Neuronal stem cell (in vitro differentiated cells): ENCODE measurements at regions not wholly inside any gene's neighbourhood (a gene's known extent, or its start where the extent isn't known, plus 50 kb on each side); places are given as distances from the start of the nearest gene placed in this dataset.

Source experiments
- DNase-seq: peaks from one replicate; pipeline ENCODE4 v3.0.0-alpha.2; 2013; ENCODE audit warnings: low spot score
- H2AFZ ChIP-seq: one replicate; pipeline ENCODE4 v1.6.1; 2013; ENCODE audit warnings: mild to moderate bottlenecking, low read length, inconsistent platforms
- H2AK5ac ChIP-seq: 2 replicates; pipeline ENCODE4 v1.6.1; 2013; ENCODE audit warnings: low read depth, mild to moderate bottlenecking, inconsistent platforms, low read length, moderate library complexity, mixed read lengths
- H2BK120ac ChIP-seq: 2 replicates; pipeline ENCODE4 v1.6.1; 2013; ENCODE audit warnings: low read depth, mild to moderate bottlenecking, inconsistent platforms, low read length, moderate library complexity, mixed read lengths
- H2BK12ac ChIP-seq: one replicate; pipeline ENCODE4 v1.6.1; 2013; ENCODE audit warnings: low read length, inconsistent platforms
- H2BK15ac ChIP-seq: 2 replicates; pipeline ENCODE4 v1.6.1; 2013; ENCODE audit warnings: mild to moderate bottlenecking, low read length, inconsistent platforms, mixed read lengths
- H2BK5ac ChIP-seq: one replicate; pipeline ENCODE4 v1.6.1; 2013; ENCODE audit warnings: inconsistent platforms, mild to moderate bottlenecking, low read length, moderate library complexity
- H3K14ac ChIP-seq: one replicate; pipeline ENCODE4 v1.6.1; 2013; ENCODE audit warnings: low read length, inconsistent platforms
- H3K18ac ChIP-seq: 2 replicates; pipeline ENCODE4 v1.6.1; 2013; ENCODE audit warnings: low read length, inconsistent platforms
- H3K23ac ChIP-seq: 2 replicates; pipeline ENCODE4 v1.6.1; 2013; ENCODE audit warnings: low read depth, mild to moderate bottlenecking, mixed read lengths, low read length, inconsistent platforms; ENCODE audit not compliant: poor library complexity
- H3K27ac ChIP-seq: replicated peaks from 3 replicates; pipeline ENCODE4 v1.5.1; 2013; ENCODE audit warnings: low read length, inconsistent platforms
- H3K27me3 ChIP-seq, 3 experiments: 2 replicates each; pipeline ENCODE4 v1.6.1; 2013; ENCODE audit warnings: low read length in 3 of 3, mild to moderate bottlenecking in 2 of 3, inconsistent platforms in 1 of 3, low read depth in 1 of 3, mixed read lengths in 1 of 3, moderate library complexity in 1 of 3; ENCODE audit not compliant: control insufficient read depth in 3 of 3, insufficient read depth in 3 of 3
- H3K36me3 ChIP-seq, 2 donors: replicated peaks in 1 of 2; 2 replicates each; pipeline ENCODE4 v1.6.1; 2013; ENCODE audit warnings: low read length in 2 of 2; ENCODE audit not compliant: control insufficient read depth in 2 of 2, insufficient read depth in 2 of 2
- H3K4ac ChIP-seq: 2 replicates; pipeline ENCODE4 v1.6.1; 2013; ENCODE audit warnings: inconsistent platforms, mild to moderate bottlenecking, low read length, moderate library complexity
- H3K4me1 ChIP-seq, 2 donors: 1 replicate in 1 of 2; 2 replicates in 1 of 2; pipeline ENCODE4 v1.6.1; 2013; ENCODE audit warnings: low read length in 2 of 2, low read depth in 1 of 2; ENCODE audit not compliant: control insufficient read depth in 2 of 2, insufficient read depth in 1 of 2
- H3K4me2 ChIP-seq: one replicate; pipeline ENCODE4 v1.6.1; 2013; ENCODE audit warnings: mild to moderate bottlenecking, low read length, inconsistent platforms; ENCODE audit not compliant: insufficient read depth, poor library complexity, severe bottlenecking
- H3K4me3 ChIP-seq, 2 donors: 2 replicates each; pipeline ENCODE4 v1.5.1; 2013; ENCODE audit warnings: low read length in 2 of 2, mild to moderate bottlenecking in 2 of 2, inconsistent platforms in 1 of 2, moderate library complexity in 1 of 2
- H3K79me1 ChIP-seq: one replicate; pipeline ENCODE4 v1.6.1; 2013; ENCODE audit warnings: low read depth, mild to moderate bottlenecking, inconsistent platforms, low read length, moderate library complexity
- H3K9ac ChIP-seq: one replicate; pipeline ENCODE4 v1.6.1; 2013; ENCODE audit warnings: mild to moderate bottlenecking, low read depth, low read length, inconsistent platforms; ENCODE audit not compliant: poor library complexity
- H3K9me3 ChIP-seq, 2 donors: replicated peaks in 1 of 2; 2 replicates each; pipeline versions ENCODE3 to v1.6.1; 2013; ENCODE audit warnings: low read length in 2 of 2, mild to moderate bottlenecking in 2 of 2, inconsistent platforms in 1 of 2, low read depth in 1 of 2, mixed read lengths in 1 of 2, moderate library complexity in 1 of 2; ENCODE audit not compliant: control insufficient read depth in 2 of 2, insufficient read depth in 1 of 2
- H4K8ac ChIP-seq: one replicate; pipeline ENCODE4 v1.6.1; 2013; ENCODE audit warnings: low read depth, mild to moderate bottlenecking, inconsistent platforms, low read length, moderate library complexity
- H4K91ac ChIP-seq: one replicate; pipeline ENCODE4 v1.6.1; 2013; ENCODE audit warnings: low read length, low read depth, mild to moderate bottlenecking, inconsistent platforms; ENCODE audit not compliant: poor library complexity
- WGBS, 2 donors: extraction: QIAGEN DNeasy Blood & Tissue Kit; methylation state at CpG; one replicate each; pipeline ENCODE4 v1.1.7; 2013; ENCODE audit warnings: missing lambda C conversion rate in 2 of 2, mixed read lengths in 1 of 2; ENCODE audit not compliant: insufficient read length in 2 of 2, insufficient replicate concordance in 1 of 2; ENCODE audit errors: extremely low coverage in 2 of 2; 5-methylcytosine and 5-hydroxymethylcytosine counted together

GRCh38 chr3:3919316-3919715 lies 120.1 kb downstream of the LRRN1 start:
- no peaks in the 10 kb centered on the region for H3K9me3 ChIP-seq
- H4K91ac ChIP-seq, result no peak overlapping the region
- no peak for DNase-seq
- no peak overlapping the region for H3K9ac ChIP-seq
- H3K4me3 ChIP-seq, result no peak overlapping the region
- H2AFZ ChIP-seq, result no peak overlapping the region
- H3K36me3 ChIP-seq, result no peaks in the 10 kb centered on the region
- no peak overlapping the region for H2BK12ac ChIP-seq
- H3K18ac ChIP-seq, result no peak overlapping the region
- H2BK120ac ChIP-seq, result no peak overlapping the region
- no peak overlapping the region for H2BK15ac ChIP-seq
- H3K23ac ChIP-seq, result no peak overlapping the region
- no CpG with 5 or more reads among the region's 1 CpG for WGBS, 2 donors
- H3K27me3 ChIP-seq, result no peaks in the 10 kb centered on the region
- H2BK5ac ChIP-seq, result no peak overlapping the region
- no peak overlapping the region for H3K4ac ChIP-seq
- H2AK5ac ChIP-seq, result no peak overlapping the region
- H3K27ac ChIP-seq, result no peak overlapping the region
- H3K14ac ChIP-seq, result no peak overlapping the region
- no peak overlapping the region for H4K8ac ChIP-seq
- H3K4me2 ChIP-seq, result no peak overlapping the region
- no peaks in the 10 kb centered on the region for H3K79me1 ChIP-seq
- H3K4me1 ChIP-seq, result peaks cover 8 to 24% of the 10 kb centered on the region in 2 donors

- Histone ChIP-seq H3K9ac (no peak overlapping the region), H3K14ac (no peak overlapping the region), H3K79me1 (no peaks in the 10 kb centered on the region), H4K8ac (no peak overlapping the region), H3K4me3 (no peak overlapping the region), H3K36me3 (no peaks in the 10 kb centered on the region), H3K23ac (no peak overlapping the region), H2AK5ac (no peak overlapping the region), H3K4me1 (peaks cover 2 to 9% of the 10 kb centered on the region in 2 donors), H3K18ac (no peak overlapping the region), H2BK120ac (no peak overlapping the region), H2AFZ (no peak overlapping the region), H2BK15ac (no peak overlapping the region), H2BK5ac (no peak overlapping the region), H3K4me2 (no peak overlapping the region), H4K91ac (no peak overlapping the region), H3K4ac (no peak overlapping the region), H3K27ac (no peak overlapping the region), H2BK12ac (no peak overlapping the region), H3K9me3 (no peaks in the 10 kb centered on the region), H3K27me3 (no peaks in the 10 kb centered on the region)
- no peak for DNase-seq
- no CpG with 5 or more reads among the region's 1 CpG for WGBS, 2 donors
Observed at GRCh38 chr3:3923619-3924018, 124.4 kb downstream of the LRRN1 start.

GRCh38 chr3:3927198-3927597 lies 128.0 kb downstream of the LRRN1 start:
- no peak overlapping the region for H3K14ac ChIP-seq
- H4K91ac ChIP-seq, result no peak overlapping the region
- H3K4me2 ChIP-seq, result no peak overlapping the region
- no peak overlapping the region for H2BK12ac ChIP-seq
- no peak overlapping the region for H3K18ac ChIP-seq
- H3K4me1 ChIP-seq, result no peaks in the 10 kb centered on the region
- H4K8ac ChIP-seq, result no peak overlapping the region
- no peak overlapping the region for H3K4ac ChIP-seq
- H3K4me3 ChIP-seq, result no peak overlapping the region
- H3K9me3 ChIP-seq, result peaks cover 0 to 2% of the 10 kb centered on the region in 2 donors
- DNase-seq, result no peak
- no peak overlapping the region for H3K27ac ChIP-seq
- no peak overlapping the region for H2BK120ac ChIP-seq
- no peak overlapping the region for H2BK15ac ChIP-seq
- no peak overlapping the region for H3K9ac ChIP-seq
- H3K36me3 ChIP-seq, result no peaks in the 10 kb centered on the region
- H2AK5ac ChIP-seq, result no peak overlapping the region
- no peaks in the 10 kb centered on the region for H3K27me3 ChIP-seq
- no CpG with 5 or more reads among the region's 1 CpG for WGBS, 2 donors
- no peak overlapping the region for H2BK5ac ChIP-seq
- H3K23ac ChIP-seq, result no peak overlapping the region
- H3K79me1 ChIP-seq, result no peaks in the 10 kb centered on the region
- no peak overlapping the region for H2AFZ ChIP-seq

GRCh38 chr3:3927965-3928364 lies 128.7 kb downstream of the LRRN1 start:
- no peak overlapping the region for H3K23ac ChIP-seq
- H2AFZ ChIP-seq, result no peak overlapping the region
- H3K9ac ChIP-seq, result no peak overlapping the region
- no peak overlapping the region for H2BK5ac ChIP-seq
- H3K4me1 ChIP-seq, result no peaks in the 10 kb centered on the region
- no peak overlapping the region for H2AK5ac ChIP-seq
- H3K4me2 ChIP-seq, result no peak overlapping the region
- H3K79me1 ChIP-seq, result no peaks in the 10 kb centered on the region
- H3K4me3 ChIP-seq, result no peak overlapping the region
- no CpG with 5 or more reads among the region's 1 CpG for WGBS, 2 donors
- no peak overlapping the region for H3K4ac ChIP-seq
- H2BK12ac ChIP-seq, result no peak overlapping the region
- H3K14ac ChIP-seq, result no peak overlapping the region
- no peak for DNase-seq
- H3K36me3 ChIP-seq, result no peaks in the 10 kb centered on the region
- H3K18ac ChIP-seq, result no peak overlapping the region
- peaks cover 0 to 2% of the 10 kb centered on the region in 2 donors for H3K9me3 ChIP-seq
- H4K8ac ChIP-seq, result no peak overlapping the region
- no peak overlapping the region for H3K27ac ChIP-seq
- H3K27me3 ChIP-seq, result no peaks in the 10 kb centered on the region
- H4K91ac ChIP-seq, result no peak overlapping the region
- no peak overlapping the region for H2BK15ac ChIP-seq
- H2BK120ac ChIP-seq, result no peak overlapping the region
